K562 (cell line): ENCODE measurements at regions not wholly inside any gene's neighbourhood (a gene's known extent, or its start where the extent isn't known, plus 50 kb on each side); places are given as distances from the start of the nearest gene placed in this dataset.

Experiments used
- ATAC-seq: fragments of 200-7000 bp; cut with Tn5 transposase; 3 replicates; pipeline ENCODE4 v1.9.1; 2020; ENCODE audit warnings: moderate library complexity
- BruUV-seq: library from RNA; stranded (reverse); fragments of 400-500 nt; replicated peaks from 2 replicates; lab custom pipeline; 2021; lab: Mats Ljungman, UMichigan
- CTCF ChIA-PET: fragments of 300-600 bp; formaldehyde crosslinking; extraction: SDS; loops from one replicate; lab custom pipeline; 2021; ENCODE audit warnings: low intra/inter-chr PET ratio; lab: Yijun Ruan, JAX
- POLR2A ChIA-PET: fragments of 300-600, 350-650 bp; sonication (Branson Sonifier 250); formaldehyde crosslinking; extraction: SDS; loops from one replicate; lab custom pipeline; 2021; ENCODE audit warnings: antibody characterized with exemption, inconsistent platforms; lab: Yijun Ruan, JAX
- DNase-seq, 4 experiments: peaks; one replicate each; pipeline versions ENCODE4 v3.0.0 to v3.0.0-alpha.2; 2011 to 2018; ENCODE audit warnings: low spot score in 3 of 4, mixed read lengths in 3 of 4; ENCODE audit errors: extremely low read depth in 1 of 4
- FAIRE-seq: peaks from 2 replicates; lab custom pipeline; 2011; peaks lifted over from hg19 to GRCh38; lab: Jason Lieb, UNC
- H2AFZ ChIP-seq: 2 replicates; pipeline ENCODE4 v1.6.0; 2011; ENCODE audit warnings: low read depth, low read length, control low read depth, inconsistent platforms
- H3K27ac ChIP-seq: fragments of 200-600 bp; 3 replicates; pipeline ENCODE4 v1.8.0; 2011; ENCODE audit warnings: low read depth, mild to moderate bottlenecking, control low read depth, inconsistent platforms, low read length, moderate library complexity, mixed read lengths; ENCODE audit errors: extremely low read depth
- H3K27me3 ChIP-seq, 2 experiments: fragments of 300-600 bp in 1 of 2; 2 replicates in 1 of 2; 3 replicates in 1 of 2; pipeline versions ENCODE4 v1.6.0 to v1.8.0; 2011; ENCODE audit warnings: inconsistent platforms in 2 of 2, low read length in 2 of 2, mild to moderate bottlenecking in 1 of 2, mixed read lengths in 1 of 2, moderate library complexity in 1 of 2; ENCODE audit not compliant: control insufficient read depth in 2 of 2, insufficient read depth in 2 of 2
- H3K36me3 ChIP-seq: fragments of 300-600 bp; 3 replicates; pipeline ENCODE4 v1.8.0; 2011; ENCODE audit warnings: mild to moderate bottlenecking, low read length, inconsistent platforms; ENCODE audit not compliant: control insufficient read depth, insufficient read depth
- H3K4me1 ChIP-seq, 2 experiments: fragments of 200-600 bp in 1 of 2; replicated peaks in 1 of 2; 2 replicates in 1 of 2; 3 replicates in 1 of 2; pipeline versions ENCODE4 v1.5.1 to v1.8.0; 2011; ENCODE audit warnings: inconsistent platforms in 2 of 2, low read length in 2 of 2, mild to moderate bottlenecking in 1 of 2, mixed read lengths in 1 of 2, moderate library complexity in 1 of 2; ENCODE audit not compliant: control insufficient read depth in 2 of 2, insufficient read depth in 2 of 2
- H3K4me2 ChIP-seq: 2 replicates; pipeline ENCODE4 v1.6.1; 2011; ENCODE audit warnings: low read length, control low read depth, inconsistent platforms, mixed read lengths; ENCODE audit not compliant: insufficient read depth
- H3K4me3 ChIP-seq: fragments of 200-600 bp; sonication (generic), shearing (Covaris generic); 2 replicates; pipeline ENCODE4 v1.5.1; 2016; ENCODE audit warnings: control low read depth, inconsistent platforms
- H3K79me2 ChIP-seq: fragments of 200-600 bp; 3 replicates; pipeline ENCODE4 v1.8.0; 2011; ENCODE audit warnings: low read length, inconsistent platforms; ENCODE audit not compliant: control insufficient read depth, insufficient read depth
- H3K9ac ChIP-seq, 2 experiments: 2 replicates each; pipeline versions ENCODE4 v1.6.0 to v1.6.1; 2011; ENCODE audit warnings: low read depth in 2 of 2, low read length in 2 of 2, control low read depth in 1 of 2, inconsistent platforms in 1 of 2, mild to moderate bottlenecking in 1 of 2, mixed read lengths in 1 of 2; ENCODE audit not compliant: insufficient read depth in 1 of 2
- H3K9me1 ChIP-seq: one replicate; pipeline ENCODE4 v1.6.0; 2011; ENCODE audit warnings: inconsistent platforms, mild to moderate bottlenecking, low read length, moderate library complexity; ENCODE audit not compliant: control insufficient read depth, insufficient read depth
- H3K9me3 ChIP-seq: replicated peaks from 2 replicates; pipeline ENCODE4 v1.5.1; 2011; ENCODE audit warnings: low read depth, low read length, inconsistent platforms; ENCODE audit not compliant: control insufficient read depth, insufficient read depth
- H4K20me1 ChIP-seq: replicated peaks from 2 replicates; pipeline ENCODE4 v1.6.1; 2011; ENCODE audit warnings: low read length, inconsistent platforms, mixed read lengths; ENCODE audit not compliant: control insufficient read depth, insufficient read depth
- TAF7 ChIP-seq: fragments of 450-650 bp; IDR thresholded peaks from 2 replicates; pipeline ENCODE4 v1.6.1; 2016; ENCODE audit warnings: missing genetic modification characterization, missing compliant biosample characterization
- ZFP1 ChIP-seq: fragments of 450-650 bp; formaldehyde crosslinking; IDR thresholded peaks from 2 replicates; pipeline ENCODE4 v1.4.0; 2020; ENCODE audit warnings: mild to moderate bottlenecking, mixed read lengths
- ZNF449 ChIP-seq: fragments of 250-450 bp; sonication (Bioruptor Pico); IDR thresholded peaks from 2 replicates; pipeline ENCODE4 v1.8.0; 2022; ENCODE audit warnings: moderate library complexity, mild to moderate bottlenecking, inconsistent platforms
- ZNF717 ChIP-seq: fragments of 250-450 bp; sonication (Bioruptor Pico); IDR thresholded peaks from 2 replicates; pipeline ENCODE4 v1.5.0; 2021
- WGBS: fragments of 100-300 bp; shearing (Covaris generic); methylation state at CpG from one replicate; pipeline ENCODE4 v1.1.6; 2016; ENCODE audit warnings: low coverage, mixed read lengths; ENCODE audit not compliant: insufficient coverage; ENCODE audit errors: missing lambda C conversion rate; 5-methylcytosine and 5-hydroxymethylcytosine counted together
- in situ Hi-C: fragments of 300-500 bp; cut with MboI; formaldehyde crosslinking; loops from 4 replicates; pipeline ENCODE4 v1.15.0; 2018; ENCODE audit warnings: inconsistent platforms, mixed read lengths
- intact Hi-C: fragments of 100-400 bp; cut with micrococcal nuclease; formaldehyde crosslinking; loops from 2 replicates; pipeline ENCODE4 v1.14.2; 2022

- in situ Hi-C loops, result no loop called here
- CTCF ChIA-PET, result no interaction called here
Observed at GRCh38 chr4:123954220-123954619, 557.6 kb downstream of the SPRY1 start.

More at GRCh38 chr4:123954220-123954619, 557.6 kb downstream of the SPRY1 start:
- H2AFZ ChIP-seq, result no peak overlapping the region
- no peak overlapping the region for H3K4me2 ChIP-seq
- no TSS peak for BruUV-seq
- WGBS, result 0% methylated on average over 4 of the region's 4 CpGs
- DNase-seq (no peak), FAIRE-seq (no peak), ATAC-seq (no peak)
- H3K27ac ChIP-seq, result no peak overlapping the region
- H3K4me1 ChIP-seq, result no peaks in the 10 kb centered on the region
- no peak overlapping the region for H3K4me3 ChIP-seq
- no peak overlapping the region for H3K9ac ChIP-seq
- H4K20me1 ChIP-seq, result no peaks in the 10 kb centered on the region
- no peaks in the 10 kb centered on the region for H3K9me3 ChIP-seq
- intact Hi-C loops, result no loop called here
- POLR2A ChIA-PET, result no interaction called here
- no peaks in the 10 kb centered on the region for H3K27me3 ChIP-seq
- no peaks in the 10 kb centered on the region for H3K9me1 ChIP-seq
- no peak for TF ChIP-seq TAF7 (tag)
- no peak for TF ChIP-seq ZNF717 (CRISPR knock-in tag)
- no peak for TF ChIP-seq ZFP1 (CRISPR knock-in tag)
- TF ChIP-seq ZNF449 (CRISPR knock-in tag), result no peak
- no peaks in the 10 kb centered on the region for H3K36me3 ChIP-seq
- no peaks in the 10 kb centered on the region for H3K79me2 ChIP-seq
